Ovary (tissue), 3 donors: ENCODE measurements at regions not wholly inside any gene's neighbourhood (a gene's known extent, or its start where the extent isn't known, plus 50 kb on each side); places are given as distances from the start of the nearest gene placed in this dataset.

Source experiments
- EP300 ChIP-seq: sonication (generic); formaldehyde crosslinking; IDR thresholded peaks from one replicate; pipeline ENCODE4 v1.6.1; 2017; ENCODE audit warnings: antibody characterized with exemption
- POLR2A ChIP-seq: fragments of 450-650 bp; IDR thresholded peaks from one replicate; pipeline ENCODE4 v1.6.1; 2017; ENCODE audit warnings: antibody characterized with exemption, mild to moderate bottlenecking, moderate library complexity
- TF ChIP-seq, protein P1 (sequence below), 3 donors: fragments of 450-650 bp in 2 of 3; fragments of 200-600 bp in 1 of 3; IDR thresholded peaks; one replicate each; pipeline versions ENCODE4 v1.5.1 to v1.8.0; 2016 to 2022; ENCODE audit warnings: antibody characterized with exemption in 3 of 3, mild to moderate bottlenecking in 1 of 3
- donor health status: DM: no; HTN: no; CAD: no.

DNA sequence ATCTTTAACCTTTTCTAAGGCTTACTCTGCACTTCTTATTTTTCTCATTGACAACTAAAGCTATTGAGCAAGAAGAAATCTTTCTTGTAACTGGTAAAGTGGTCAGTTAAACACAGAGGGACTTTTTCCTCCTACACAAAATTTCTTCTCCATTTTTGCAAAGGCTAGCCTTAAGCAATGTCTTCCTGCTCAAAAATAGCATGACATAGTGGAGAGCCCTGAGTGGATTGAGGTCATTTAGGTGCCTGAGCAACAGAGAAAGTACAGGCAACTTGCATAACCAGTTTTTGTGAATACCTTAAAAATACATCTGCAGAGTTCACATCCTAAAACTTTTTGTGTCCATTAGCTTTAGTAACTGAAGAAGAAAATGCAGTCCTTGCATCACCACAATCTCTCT is 144.7 kb upstream of the TTC14 start:
- TF ChIP-seq, protein P1, sequence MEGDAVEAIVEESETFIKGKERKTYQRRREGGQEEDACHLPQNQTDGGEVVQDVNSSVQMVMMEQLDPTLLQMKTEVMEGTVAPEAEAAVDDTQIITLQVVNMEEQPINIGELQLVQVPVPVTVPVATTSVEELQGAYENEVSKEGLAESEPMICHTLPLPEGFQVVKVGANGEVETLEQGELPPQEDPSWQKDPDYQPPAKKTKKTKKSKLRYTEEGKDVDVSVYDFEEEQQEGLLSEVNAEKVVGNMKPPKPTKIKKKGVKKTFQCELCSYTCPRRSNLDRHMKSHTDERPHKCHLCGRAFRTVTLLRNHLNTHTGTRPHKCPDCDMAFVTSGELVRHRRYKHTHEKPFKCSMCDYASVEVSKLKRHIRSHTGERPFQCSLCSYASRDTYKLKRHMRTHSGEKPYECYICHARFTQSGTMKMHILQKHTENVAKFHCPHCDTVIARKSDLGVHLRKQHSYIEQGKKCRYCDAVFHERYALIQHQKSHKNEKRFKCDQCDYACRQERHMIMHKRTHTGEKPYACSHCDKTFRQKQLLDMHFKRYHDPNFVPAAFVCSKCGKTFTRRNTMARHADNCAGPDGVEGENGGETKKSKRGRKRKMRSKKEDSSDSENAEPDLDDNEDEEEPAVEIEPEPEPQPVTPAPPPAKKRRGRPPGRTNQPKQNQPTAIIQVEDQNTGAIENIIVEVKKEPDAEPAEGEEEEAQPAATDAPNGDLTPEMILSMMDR (IDR thresholded peaks at IDR 0.05): no peak
- no peak for TF ChIP-seq POLR2A
- TF ChIP-seq EP300: no peak
